Fibroblast of skin of back (primary cell): ENCODE measurements at regions not wholly inside any gene's neighbourhood (a gene's known extent, or its start where the extent isn't known, plus 50 kb on each side); places are given as distances from the start of the nearest gene placed in this dataset.
"Not testable (repeated sequence)": the region's sequence is repeated elsewhere in the genome, so short reads cannot be mapped to it uniquely, and the experiment has no call there.

Experiments used
- DNase-seq: peaks from one replicate; pipeline ENCODE4 v3.0.0-alpha.2; 2013

- DNase-seq, result no peak
Observed at GRCh38 chr14:45709541-45709940, 456.5 kb upstream of the MIS18BP1 start.

GRCh38 chr14:45705940-45706534, 453.0 kb upstream of the MIS18BP1 start:
- no peak for DNase-seq

- no peak for DNase-seq
Observed at GRCh38 chr14:45699471-45699870, 446.5 kb upstream of the MIS18BP1 start.

- no peak for DNase-seq
Observed at GRCh38 chr14:45698462-45699134, 445.6 kb upstream of the MIS18BP1 start.

- DNase-seq, result peak; percentile 20
Observed at GRCh38 chr14:45686771-45687170, 433.8 kb upstream of the MIS18BP1 start.

- peak; percentile 8 for DNase-seq
Observed at GRCh38 chr14:45680531-45680930, 427.5 kb upstream of the MIS18BP1 start.

- peak; percentile 96 for DNase-seq
Observed at GRCh38 chr14:45679853-45680252, 426.9 kb upstream of the MIS18BP1 start.

GRCh38 chr14:45678163-45678562, 425.2 kb upstream of the MIS18BP1 start:
- DNase-seq, result no peak

GRCh38 chr14:45673420-45673819, 420.4 kb upstream of the MIS18BP1 start:
- no peak for DNase-seq

- no peak for DNase-seq
Observed at GRCh38 chr14:45664668-45665356, 411.8 kb upstream of the MIS18BP1 start.

- DNase-seq, result no peak
Observed at GRCh38 chr14:45658917-45659299, 405.9 kb upstream of the MIS18BP1 start.

GRCh38 chr14:45658226-45658916, 405.4 kb upstream of the MIS18BP1 start:
- DNase-seq, result no peak

GRCh38 chr14:45651890-45652289, 398.9 kb upstream of the MIS18BP1 start:
- peak; percentile 66 for DNase-seq

GRCh38 chr14:45650754-45651153, 397.8 kb upstream of the MIS18BP1 start:
- no peak for DNase-seq

- DNase-seq, result peak; percentile 0
Observed at GRCh38 chr14:45649051-45649450, 396.0 kb upstream of the MIS18BP1 start.

GRCh38 chr14:45641541-45641940, 388.5 kb upstream of the MIS18BP1 start:
- DNase-seq, result no peak

- not testable (repeated sequence) for DNase-seq
Observed at GRCh38 chr14:45634651-45635441, 381.8 kb upstream of the MIS18BP1 start.

GRCh38 chr14:45633220-45633984, 380.4 kb upstream of the MIS18BP1 start:
- no peak for DNase-seq

GRCh38 chr14:45621731-45622130, 368.7 kb upstream of the MIS18BP1 start:
- DNase-seq, result no peak

- no peak for DNase-seq
Observed at GRCh38 chr14:45619831-45620230, 366.8 kb upstream of the MIS18BP1 start.

- DNase-seq, result peak; percentile 40
Observed at GRCh38 chr14:45610318-45610717, 357.3 kb upstream of the MIS18BP1 start.

- no peak for DNase-seq
Observed at GRCh38 chr14:45587142-45587541, 334.1 kb upstream of the MIS18BP1 start.
